AG09319 (cell line): ENCODE measurements at regions not wholly inside any gene's neighbourhood (a gene's known extent, or its start where the extent isn't known, plus 50 kb on each side); places are given as distances from the start of the nearest gene placed in this dataset.

Source experiments
- DNase-seq: peaks from one replicate; pipeline ENCODE4 v3.0.0-alpha.2; 2010; ENCODE audit warnings: low read depth; ENCODE audit errors: extremely low read depth
- CTCF ChIP-seq: IDR thresholded peaks from 2 replicates; pipeline ENCODE4 v1.5.1; 2011; ENCODE audit warnings: low read depth, mild to moderate bottlenecking, inconsistent platforms, low read length, moderate library complexity

GRCh38 chr15:62453375-62453774, 288.3 kb upstream of the C2CD4B start:
- DNase-seq = no peak
- no peak for TF ChIP-seq CTCF

- TF ChIP-seq CTCF = no peak
- no peak for DNase-seq
These were observed 288.9 kb upstream of the C2CD4B start for GRCh38 chr15:62453981-62454380.

GRCh38 chr15:62454567-62455172, 289.6 kb upstream of the C2CD4B start:
- no peak for TF ChIP-seq CTCF
- DNase-seq = no peak

GRCh38 chr15:62455441-62455921, 290.4 kb upstream of the C2CD4B start:
- no peak for DNase-seq
- TF ChIP-seq CTCF = no peak

GRCh38 chr15:62456011-62456920, 291.2 kb upstream of the C2CD4B start:
- no peak for DNase-seq
- no peak for TF ChIP-seq CTCF

- no peak for DNase-seq
- no peak for TF ChIP-seq CTCF
These were observed 292.0 kb upstream of the C2CD4B start for GRCh38 chr15:62457100-62457499.

GRCh38 chr15:62459875-62460274, 294.8 kb upstream of the C2CD4B start:
- TF ChIP-seq CTCF = no peak
- DNase-seq = no peak
